Esophagus mucosa (tissue), 1 donor: ENCODE measurements at regions not wholly inside any gene's neighbourhood (a gene's known extent, or its start where the extent isn't known, plus 50 kb on each side); places are given as distances from the start of the nearest gene placed in this dataset.
"Not testable (repeated sequence)": the region's sequence is repeated elsewhere in the genome, so short reads cannot be mapped to it uniquely, and the experiment has no call there.

Experiments
- ATAC-seq: fragments of 200-7000 bp; cut with Tn5 transposase; one replicate; pipeline ENCODE4 v1.9.1; 2020
- donor health status: DM: yes; HTN: yes; CAD: no.

DNA sequence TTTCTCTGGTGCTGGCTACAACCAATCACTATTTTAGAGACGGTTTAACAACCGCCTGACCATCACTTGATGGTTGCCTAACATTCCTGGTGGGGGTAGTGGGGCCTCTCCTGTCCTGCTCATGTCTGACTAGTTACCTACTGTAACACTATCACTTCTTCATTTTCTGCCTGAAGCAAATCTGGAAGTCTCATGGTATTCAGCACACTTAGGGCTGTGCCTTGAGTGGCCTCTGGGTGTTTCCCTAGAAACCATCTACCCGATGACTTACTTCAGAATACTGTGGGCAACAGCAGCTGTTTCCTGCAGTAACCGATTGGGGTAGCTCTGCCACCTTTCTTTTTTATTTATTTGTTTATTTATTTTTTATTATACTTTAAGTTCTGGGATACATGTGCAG, 880.1 kb upstream of the INTU start:
- no peak for ATAC-seq

DNA sequence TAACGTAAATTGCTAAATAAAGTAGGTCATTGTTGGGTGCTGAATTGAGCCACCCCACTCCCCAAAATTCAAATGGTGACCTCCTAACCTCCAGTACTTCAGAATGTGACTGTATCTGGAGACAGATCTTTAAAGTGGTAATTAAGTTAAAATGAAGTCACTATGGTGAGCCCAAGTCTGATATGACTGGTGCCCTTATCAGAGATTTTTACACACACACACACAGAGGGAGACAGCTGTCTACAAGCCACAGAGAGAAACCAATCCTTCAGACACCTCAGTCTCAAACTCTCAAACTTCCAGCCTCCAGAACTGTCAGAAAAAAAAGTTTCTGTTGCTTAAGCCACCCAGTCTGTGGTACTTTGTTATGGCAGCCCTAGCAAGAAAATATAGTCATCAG, 879.2 kb upstream of the INTU start:
- no peak for ATAC-seq

DNA sequence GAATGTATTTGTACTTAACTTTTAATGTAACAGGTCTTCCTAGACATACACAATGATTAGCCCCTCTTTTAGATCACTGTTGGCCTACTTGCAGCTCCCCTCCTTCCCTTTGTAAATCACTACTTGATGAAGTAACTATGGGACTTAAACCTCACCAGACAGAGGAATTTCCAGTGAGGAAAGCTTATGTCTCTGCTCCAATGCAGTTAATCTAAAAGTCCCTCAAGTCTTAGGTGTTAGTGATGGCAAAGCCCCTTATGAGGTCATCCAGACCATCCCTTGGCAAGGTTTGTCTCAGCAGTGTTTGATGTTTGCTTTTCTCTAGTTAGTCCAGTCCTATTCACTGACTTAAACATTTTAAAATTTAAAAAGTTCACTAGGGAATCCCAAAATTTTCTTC, 877.3 kb upstream of the INTU start:
- no peak for ATAC-seq

DNA sequence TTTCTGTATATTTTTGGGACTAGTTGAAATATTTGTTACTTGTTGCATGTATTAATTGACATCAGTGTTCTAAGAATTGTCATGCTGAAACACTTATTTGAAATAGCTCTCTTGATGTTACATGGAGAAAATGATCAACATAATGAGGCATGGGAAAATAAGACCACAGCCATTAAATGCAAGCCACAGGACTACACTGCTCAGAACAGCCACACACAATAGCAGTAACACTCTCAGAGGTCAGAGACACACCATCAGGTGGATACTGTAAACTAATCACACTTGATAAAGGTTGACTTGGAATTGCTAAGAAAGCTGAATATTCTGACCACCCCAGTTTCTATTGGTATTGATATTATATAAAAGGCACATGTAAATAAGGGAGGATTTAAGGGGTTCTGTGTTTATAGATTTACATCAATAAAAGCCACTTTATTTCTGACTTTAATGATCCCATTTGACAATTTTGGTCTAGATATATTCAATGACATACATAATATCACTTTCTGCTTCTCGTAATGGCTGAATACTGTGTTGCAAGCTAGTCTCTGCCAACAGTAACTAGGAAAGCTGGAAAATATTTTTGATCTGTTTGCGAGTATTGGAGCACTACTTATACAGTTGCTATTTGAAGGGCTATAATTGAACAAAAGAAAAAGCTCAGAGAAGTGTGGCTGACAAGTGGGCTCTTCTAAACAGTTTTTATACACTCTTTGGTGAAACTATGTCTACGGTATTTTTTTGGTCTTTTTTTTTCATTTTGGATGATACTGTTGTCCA, 876.5 kb upstream of the INTU start:
- no peak for ATAC-seq

DNA sequence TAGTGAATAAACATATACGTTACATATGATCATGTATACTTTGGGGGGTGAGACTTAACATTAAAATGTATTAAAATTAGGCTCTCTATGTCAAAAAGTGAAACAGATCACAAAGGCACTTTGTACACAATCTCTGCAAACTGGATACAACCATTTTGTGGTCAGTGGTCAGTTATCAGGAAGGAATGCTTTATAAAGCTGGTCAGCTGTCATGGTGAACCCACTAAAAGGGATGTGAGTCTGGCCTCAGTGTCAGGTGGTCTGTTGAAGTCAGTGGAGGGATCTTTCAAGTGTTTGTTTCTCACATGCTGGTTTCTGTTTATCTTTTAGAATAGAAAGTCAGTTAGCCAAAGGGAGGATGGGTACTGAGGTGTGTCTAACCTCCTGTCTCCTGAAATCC, 875.5 kb upstream of the INTU start:
- no peak for ATAC-seq

DNA sequence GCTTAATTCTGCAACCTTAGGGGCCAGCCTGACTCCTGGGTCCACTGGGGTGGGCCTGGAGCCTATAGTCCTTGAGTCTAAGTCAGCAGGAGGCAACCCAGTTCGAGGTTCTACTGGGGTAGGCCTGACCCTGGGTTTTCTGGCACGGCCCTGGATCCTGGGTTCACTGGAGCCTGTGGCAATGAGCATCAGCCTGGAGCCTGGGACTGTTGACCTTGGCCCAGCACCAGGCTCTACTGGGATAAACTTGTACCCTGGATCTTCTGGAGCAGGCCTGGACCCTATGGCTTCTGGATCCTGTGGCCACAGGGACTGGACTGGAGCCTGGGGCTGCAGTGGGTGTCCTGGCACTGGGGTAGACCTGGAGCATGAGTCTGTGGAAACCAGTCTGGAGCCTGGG, 874.3 kb upstream of the INTU start:
- ATAC-seq, result no peak

DNA sequence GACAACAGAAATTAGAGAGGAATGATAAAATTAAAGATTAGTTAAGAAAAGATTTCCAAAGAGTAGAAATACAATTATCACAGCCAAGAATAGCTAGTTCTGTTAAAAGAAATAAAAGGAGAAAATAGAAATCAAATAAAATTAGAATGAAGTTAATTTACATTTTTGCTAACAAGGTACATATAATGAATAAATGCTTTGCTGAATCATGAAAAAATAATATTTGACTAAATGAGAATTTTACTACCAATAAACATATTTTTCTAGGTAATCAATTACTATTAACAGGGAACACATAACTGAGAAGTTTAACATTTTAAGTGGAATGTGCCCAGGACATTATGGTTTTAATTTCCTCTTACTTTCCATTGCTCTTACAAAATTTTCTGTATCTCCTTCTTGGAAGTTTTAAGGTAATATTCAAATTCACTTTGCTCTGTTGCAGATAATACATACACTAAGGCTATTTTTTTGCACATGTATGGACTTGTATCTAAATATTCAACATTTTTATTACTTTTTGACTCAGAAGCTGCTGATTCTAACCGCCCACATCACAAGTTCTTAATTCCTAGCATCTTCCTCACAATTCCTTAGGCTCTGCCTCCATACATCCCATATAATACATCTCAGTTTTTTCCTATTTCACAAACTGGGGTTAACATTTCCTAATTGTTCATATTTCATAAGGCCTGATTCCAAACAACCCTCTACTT, 870.7 kb upstream of the INTU start:
- no peak for ATAC-seq

DNA sequence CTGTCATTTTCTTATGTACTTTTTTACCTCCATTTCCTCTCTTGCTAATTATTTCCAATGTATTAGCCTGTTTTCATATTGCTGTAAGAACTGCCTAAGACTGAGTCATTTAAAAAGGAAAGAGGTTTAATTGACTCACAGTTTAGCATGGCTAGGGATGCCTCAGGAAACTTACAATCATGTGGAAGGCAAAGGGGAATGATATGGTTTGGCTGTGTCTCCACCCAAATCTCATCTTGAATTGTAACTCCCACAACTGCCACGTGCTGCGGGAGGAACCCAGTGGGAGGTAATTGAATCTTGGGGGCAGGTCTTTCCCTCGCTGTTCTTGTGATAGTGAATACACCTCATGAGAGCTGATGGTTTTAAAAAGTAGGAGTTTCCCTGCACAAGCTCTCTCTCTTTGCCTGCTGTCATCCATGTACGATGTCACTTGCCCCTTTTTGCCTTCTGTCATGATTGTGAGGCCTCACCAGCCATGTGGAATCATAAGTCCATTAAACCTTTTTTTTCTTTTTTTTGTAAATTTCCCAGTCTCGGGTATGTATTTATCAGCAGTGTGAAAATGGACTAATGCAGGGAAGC, 870.0 kb upstream of the INTU start:
- no peak for ATAC-seq

DNA sequence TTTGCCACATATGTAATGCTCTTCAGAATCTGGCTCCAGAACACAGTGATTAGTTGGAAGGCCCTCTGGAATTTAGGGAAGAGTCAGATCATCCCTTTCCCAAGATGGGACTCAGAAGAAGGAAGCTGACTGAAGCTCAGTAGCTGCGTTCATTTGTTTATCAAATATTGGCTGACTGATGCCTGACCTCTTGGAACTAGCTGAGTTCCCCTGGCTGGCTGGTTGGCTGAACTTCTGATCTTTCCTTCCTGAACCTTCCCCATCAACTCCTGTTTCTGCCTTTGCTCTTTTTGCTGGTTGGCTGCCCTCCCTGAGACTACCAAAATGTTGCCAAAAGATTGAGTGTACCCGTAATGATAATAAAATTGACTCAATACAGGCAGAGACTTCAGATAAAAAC, 866.5 kb upstream of the INTU start:
- ATAC-seq, result no peak

DNA sequence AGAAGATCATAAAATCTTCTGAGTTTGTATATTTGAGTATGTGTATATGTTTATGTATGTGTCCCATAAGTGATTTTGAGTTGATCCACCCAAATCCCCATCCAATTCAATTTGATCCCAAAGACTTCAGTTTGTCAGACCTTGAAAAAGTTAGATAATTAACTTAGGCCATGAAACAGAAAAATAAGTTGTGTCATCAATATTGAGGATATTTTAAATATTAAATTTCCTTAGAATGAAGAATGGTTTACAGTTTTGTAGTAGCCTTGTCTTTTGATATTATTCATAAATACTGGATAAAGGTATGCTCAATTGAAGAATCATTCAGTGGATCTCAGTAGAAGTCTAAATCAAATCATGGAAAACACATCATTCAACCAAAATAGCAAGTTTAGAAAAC, 864.4 kb upstream of the INTU start:
- no peak for ATAC-seq

DNA sequence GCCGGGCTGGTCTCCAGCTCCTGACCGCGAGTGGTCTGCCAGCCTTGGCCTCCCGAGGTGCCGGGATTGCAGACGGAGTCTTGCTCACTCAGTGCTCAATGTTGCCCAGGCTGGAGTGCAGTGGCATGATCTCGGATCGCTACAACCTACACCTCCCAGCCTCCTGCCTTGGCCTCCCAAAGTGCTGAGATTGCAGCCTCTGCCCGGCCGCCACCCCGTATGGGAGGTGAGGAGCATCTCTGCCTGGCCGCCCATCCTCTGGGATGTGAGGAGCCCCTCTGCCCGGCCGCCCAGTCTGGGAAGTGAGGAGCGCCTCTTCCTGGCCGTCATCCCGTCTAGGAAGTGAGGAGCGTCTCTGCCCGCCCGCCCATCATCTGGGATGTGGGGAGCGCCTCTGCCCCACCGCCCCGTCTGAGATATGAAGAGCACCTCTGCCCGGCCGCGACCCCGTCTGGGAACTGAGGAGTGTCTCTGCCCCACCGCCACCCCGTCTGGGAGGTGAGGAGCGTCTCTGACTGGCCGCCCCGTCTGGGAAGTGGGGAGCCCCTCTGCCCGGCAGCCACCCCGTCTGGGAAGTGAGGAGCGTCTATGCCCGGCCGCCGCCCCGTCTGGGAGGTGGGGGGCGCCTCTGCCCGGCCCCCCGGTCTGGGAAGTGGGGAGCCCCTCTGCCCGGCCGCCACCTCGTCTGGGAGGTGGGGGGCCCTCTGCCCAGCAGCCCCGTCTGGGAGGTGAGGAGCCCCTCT, 861.8 kb upstream of the INTU start:
- ATAC-seq, result not testable (repeated sequence)

DNA sequence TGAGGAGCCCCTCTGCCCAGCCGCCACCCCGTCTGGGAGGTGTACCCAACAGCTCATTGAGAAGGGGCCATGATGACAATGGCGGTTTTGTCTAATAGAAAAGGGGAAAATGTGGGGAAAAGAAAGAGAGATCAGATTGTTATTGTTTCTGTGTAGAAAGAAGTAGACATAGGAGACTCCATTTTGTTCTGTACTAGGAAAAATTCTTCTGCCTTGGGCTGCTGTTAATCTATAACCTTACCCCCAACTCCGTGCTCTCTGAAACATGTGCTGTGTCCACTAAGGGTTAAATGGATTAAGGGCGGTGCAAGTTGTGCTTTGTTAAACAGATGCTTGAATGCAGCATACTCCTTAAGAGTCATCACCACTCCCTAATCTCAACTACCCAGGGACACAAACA, 861.1 kb upstream of the INTU start:
- ATAC-seq, result not testable (repeated sequence)

DNA sequence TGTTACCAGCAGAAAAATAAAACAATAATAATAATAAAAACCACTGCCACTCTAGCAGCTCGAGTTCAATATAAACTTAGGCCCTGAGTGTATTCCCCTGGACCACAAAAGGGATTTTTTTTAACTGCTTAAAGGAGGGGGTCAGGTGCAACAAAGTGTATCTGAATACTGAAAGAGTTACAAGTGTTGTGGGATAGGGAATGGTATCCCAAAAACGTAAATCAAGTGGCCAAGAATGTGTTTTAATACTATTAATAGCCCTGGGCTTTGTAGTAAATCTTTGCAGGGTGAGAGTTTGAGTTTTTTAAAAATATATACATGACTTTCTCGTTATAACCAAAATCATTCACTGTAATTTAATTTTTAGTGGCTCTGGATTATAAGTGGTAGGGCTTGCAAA, 860.1 kb upstream of the INTU start:
- no peak for ATAC-seq

DNA sequence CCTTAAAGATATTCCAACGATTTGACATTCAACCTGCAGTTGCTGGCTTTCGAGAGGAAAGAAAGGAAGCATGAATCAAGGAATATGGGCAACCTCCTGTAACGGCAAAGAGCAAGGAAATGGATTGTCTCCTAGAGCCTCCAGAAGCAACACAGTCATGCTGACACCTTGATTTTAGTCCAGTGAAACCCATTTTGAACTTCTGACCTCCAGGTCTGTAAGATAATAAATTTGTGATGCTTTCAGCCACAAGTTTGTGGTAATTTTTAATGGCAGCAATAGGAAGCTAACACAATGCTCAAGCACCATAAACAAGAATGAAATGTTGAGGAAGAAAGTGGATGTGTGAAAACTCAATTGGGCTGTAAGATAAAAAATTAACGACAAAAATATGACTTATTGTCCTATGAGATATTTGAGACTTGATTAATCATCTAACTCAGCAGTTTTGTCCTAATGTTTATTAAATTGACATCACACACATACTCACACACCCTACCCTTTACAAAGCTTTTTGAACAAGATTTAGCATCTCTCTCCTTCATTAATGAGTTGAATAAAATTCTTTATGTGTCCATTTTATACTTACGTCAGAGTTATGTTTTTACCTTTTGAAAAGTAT, 857.2 kb upstream of the INTU start:
- no peak for ATAC-seq

DNA sequence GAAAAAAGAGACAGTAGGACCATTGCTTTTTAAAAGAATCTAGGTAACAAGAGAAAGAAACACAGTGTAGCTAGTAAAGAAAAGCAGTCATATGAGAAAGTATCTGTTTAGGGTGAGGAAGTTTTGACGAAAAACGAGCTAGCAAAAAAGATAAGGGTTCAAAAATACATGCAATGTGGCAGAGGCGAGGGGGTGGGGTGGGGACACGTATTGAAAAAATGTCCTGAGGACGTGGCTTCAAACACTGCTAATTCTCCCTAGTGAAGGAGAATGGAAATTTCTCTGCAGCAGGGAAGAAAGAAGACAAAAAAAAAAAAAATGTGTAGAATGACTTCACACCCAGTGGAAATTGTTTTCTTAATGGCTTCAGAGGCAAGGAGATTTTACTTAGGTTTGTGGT, 856.4 kb upstream of the INTU start:
- no peak for ATAC-seq

DNA sequence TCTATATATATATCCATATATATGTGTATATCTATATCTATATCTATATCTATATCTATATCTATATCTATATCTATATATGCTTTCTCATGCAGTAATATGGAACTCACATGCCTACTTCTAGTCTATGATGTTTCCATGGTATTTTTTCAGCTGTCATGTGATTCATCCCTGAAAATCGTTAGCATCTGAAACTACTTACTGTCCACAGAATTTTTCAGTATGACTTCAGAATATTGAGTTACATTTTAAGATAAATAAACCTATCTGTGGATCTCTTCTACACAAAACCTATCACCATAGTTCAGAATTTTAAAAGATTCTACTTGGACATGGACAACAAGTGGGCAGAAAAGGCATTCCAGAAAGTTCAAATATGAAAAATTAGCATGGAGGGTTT, 855.1 kb upstream of the INTU start:
- no peak for ATAC-seq

DNA sequence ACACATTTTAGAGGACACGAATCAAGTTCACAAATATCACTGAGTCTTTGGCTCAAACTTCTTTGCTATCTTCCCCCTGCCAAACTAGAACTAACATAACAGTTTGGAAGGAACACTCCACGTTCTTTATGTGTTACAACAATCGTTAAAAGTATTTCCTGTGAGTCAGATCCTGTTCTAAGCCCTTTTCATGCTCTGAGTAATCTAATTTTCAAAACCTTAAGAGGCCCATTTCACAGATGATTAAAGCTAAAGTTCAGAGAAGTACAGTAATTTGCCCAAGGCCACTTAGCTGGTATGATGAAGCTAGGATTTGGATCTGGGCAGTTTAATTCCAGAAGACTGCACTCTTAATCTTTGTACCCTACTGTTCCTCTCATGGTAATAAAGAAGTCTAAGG, 854.4 kb upstream of the INTU start:
- peak; percentile 80 for ATAC-seq

DNA sequence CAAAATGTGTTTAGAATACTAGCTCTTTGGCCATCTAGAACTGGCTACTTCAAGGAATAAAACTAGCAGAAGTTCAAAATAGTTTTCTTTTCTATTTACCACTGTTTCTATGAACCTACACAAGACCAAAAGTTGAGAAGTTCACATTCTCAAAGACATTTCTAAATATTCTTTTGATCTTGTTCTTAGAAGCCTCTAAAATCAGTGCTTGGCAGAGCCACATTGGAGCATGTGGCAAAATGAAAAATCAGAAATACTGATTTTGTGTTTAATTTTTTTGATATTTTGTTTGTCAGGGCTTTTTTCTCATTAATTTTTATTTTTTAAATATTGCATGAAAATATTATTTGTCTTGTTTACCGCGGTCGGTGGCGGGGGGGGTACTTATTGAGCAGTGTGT, 853.8 kb upstream of the INTU start:
- ATAC-seq, result no peak

DNA sequence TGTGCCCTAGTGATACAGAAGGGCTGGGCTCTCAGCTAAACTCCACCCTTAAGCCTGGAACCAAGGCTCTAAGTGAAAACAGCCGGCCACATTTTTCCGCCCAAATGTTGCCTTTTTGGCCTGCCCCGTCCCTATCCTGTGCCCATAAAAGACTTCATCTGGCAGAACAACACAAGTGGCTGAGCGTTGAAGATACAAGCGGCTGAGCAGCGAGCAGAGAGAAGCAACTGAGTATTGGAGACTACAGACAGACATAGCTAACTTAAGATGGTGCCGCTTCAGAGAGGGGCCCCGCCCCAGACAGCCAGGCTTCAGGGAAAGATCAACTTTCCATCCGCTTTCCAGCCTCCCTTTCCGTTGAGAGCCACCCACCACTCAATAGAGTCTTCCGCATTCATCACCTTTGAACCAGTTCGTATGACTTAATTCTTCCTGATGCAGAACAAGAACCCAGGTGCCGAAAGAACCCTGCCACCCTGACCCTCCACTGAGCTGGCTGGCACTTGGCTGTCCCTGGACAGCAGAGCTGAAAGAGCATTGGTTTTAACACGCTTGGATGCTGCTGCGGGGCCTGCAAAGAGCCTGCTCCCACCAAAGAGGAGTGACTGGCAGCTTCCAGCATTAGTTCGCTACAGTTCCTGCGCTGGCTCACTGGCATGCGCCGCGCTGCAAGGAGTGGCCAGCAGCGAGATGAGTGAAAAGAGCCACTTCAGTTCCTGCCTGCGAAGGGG, 853.2 kb upstream of the INTU start:
- no peak for ATAC-seq

DNA sequence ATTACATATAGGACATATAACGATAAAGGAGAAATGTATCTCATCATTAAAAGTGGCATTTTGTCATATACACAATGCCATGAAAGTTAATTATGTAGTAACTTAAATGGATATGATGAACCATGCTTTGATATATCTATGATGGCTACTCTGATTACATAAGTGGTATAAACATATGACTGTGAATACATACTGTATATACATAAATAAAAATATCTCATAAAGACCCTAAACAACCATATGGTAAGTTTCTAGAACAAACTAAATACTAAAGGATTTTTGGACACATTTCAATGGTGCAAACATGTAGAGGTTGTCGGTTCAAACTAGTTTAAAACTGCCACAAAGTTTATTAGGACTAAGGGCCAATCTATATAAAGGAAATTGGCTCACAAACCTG, 849.6 kb upstream of the INTU start:
- no peak for ATAC-seq

DNA sequence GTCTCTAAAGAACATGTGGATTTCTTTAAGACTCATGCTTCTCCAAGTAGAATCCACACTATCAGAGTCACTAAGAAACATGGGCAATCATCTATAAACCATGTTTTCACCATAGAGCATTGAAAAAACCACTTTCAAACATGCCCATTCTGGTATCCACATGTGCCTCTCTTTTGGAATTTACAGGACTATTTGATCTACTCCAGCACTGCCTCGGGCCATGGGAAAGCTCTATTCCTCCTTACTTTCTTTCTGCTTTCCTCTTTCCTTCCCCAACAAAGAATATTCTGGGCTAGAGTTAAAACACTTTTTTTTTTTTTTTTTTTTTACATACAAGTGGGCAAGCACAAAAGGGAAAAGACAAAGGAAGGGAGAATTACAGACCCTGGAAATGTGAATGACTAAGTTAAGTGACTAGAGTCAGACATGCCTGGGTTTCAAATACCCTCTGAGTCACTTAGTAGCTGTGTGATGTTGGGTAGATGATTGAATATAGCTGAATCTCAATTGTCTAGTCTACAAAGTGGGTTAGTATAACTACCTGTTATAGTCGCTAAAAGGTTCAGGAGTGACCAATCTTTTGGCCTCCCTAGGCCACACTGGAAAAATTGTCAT, 847.7 kb upstream of the INTU start:
- ATAC-seq, result no peak

DNA sequence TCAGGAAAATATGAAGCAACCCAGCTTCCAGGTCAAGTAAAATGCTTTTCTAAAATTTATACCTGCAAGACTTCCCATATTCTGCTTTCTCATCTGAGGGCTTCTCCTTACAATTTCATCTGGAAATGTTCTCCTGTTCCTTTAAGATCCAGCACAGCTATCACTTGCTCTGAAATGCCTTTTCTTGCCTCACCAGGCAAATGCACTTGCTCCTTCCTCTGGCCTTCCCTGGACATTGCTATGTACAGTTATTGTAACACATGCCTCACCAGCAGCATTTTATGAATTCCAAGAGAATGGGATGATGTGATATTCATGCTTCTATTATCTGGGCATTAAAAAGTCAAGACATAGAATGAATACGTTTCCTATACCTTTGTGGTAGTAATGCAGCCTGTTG, 842.1 kb upstream of the INTU start:
- ATAC-seq, result no peak
